Endothelial cell of umbilical vein (primary cell): ENCODE measurements at regions not wholly inside any gene's neighbourhood (a gene's known extent, or its start where the extent isn't known, plus 50 kb on each side); places are given as distances from the start of the nearest gene placed in this dataset.

ENCODE experiments used
- BruUV-seq: library from RNA; stranded (reverse); fragments of 400-500 nt; replicated peaks from 2 replicates; lab custom pipeline; 2021; lab: Mats Ljungman, UMichigan
- CTCF ChIA-PET: fragments of 300-600, 350-600 bp; sonication (Branson Sonifier 250); formaldehyde crosslinking; loops from one replicate; lab custom pipeline; 2021; ENCODE audit warnings: antibody characterized with exemption, inconsistent platforms; lab: Charles Lee
- POLR2A ChIA-PET: fragments of 300-600, 350-600 bp; sonication (Branson Sonifier 250); formaldehyde crosslinking; loops from one replicate; lab custom pipeline; 2021; ENCODE audit warnings: antibody characterized with exemption, inconsistent platforms; lab: Charles Lee
- DNase-seq: peaks from one replicate; pipeline ENCODE4 v3.0.0-alpha.2; 2011; ENCODE audit warnings: low read depth, low spot score
- FAIRE-seq: peaks from 2 replicates; lab custom pipeline; 2011; peaks lifted over from hg19 to GRCh38; lab: Jason Lieb, UNC
- H2AFZ ChIP-seq: 2 replicates; pipeline ENCODE4 v1.6.0; 2012; ENCODE audit warnings: low read depth, low read length, control low read depth, inconsistent platforms
- H3K27ac ChIP-seq: 2 replicates; pipeline ENCODE4 v1.5.1; 2011; ENCODE audit warnings: low read depth, mild to moderate bottlenecking, control low read depth, low read length, moderate library complexity; ENCODE audit not compliant: insufficient read depth
- H3K27me3 ChIP-seq, 2 experiments: 2 replicates each; pipeline versions ENCODE4 v1.6.0 to v1.6.1; 2011; ENCODE audit warnings: low read length in 2 of 2, mixed read lengths in 1 of 2; ENCODE audit not compliant: control insufficient read depth in 2 of 2, insufficient read depth in 2 of 2
- H3K36me3 ChIP-seq, 2 experiments: 2 replicates in 1 of 2; 3 replicates in 1 of 2; pipeline ENCODE4 v1.5.1; 2011; ENCODE audit warnings: low read length in 2 of 2, mild to moderate bottlenecking in 1 of 2, moderate library complexity in 1 of 2; ENCODE audit not compliant: control insufficient read depth in 2 of 2, insufficient read depth in 2 of 2; ENCODE audit errors: extremely low read depth in 1 of 2
- H3K4me1 ChIP-seq: 3 replicates; pipeline ENCODE4 v1.5.1; 2011; ENCODE audit warnings: mild to moderate bottlenecking, low read length; ENCODE audit not compliant: control insufficient read depth, insufficient read depth; ENCODE audit errors: extremely low read depth
- H3K4me2 ChIP-seq: 2 replicates; pipeline ENCODE4 v1.6.1; 2011; ENCODE audit warnings: low read length, control low read depth, mixed read lengths; ENCODE audit not compliant: insufficient read depth
- H3K4me3 ChIP-seq, 3 experiments: fragments of 200-600 bp in 1 of 3; sonication (generic), shearing (Covaris generic) in 1 of 3; replicated peaks in 1 of 3; 2 replicates each; pipeline ENCODE4 v1.5.1; 2011 to 2016; ENCODE audit warnings: control low read depth in 3 of 3, low read length in 3 of 3, mild to moderate bottlenecking in 2 of 3, inconsistent platforms in 1 of 3, low read depth in 1 of 3, moderate library complexity in 1 of 3; ENCODE audit not compliant: insufficient read depth in 1 of 3
- H3K79me2 ChIP-seq: 2 replicates; pipeline ENCODE4 v1.6.0; 2012; ENCODE audit warnings: low read length, inconsistent platforms; ENCODE audit not compliant: control insufficient read depth, insufficient read depth
- H3K9ac ChIP-seq: replicated peaks from 2 replicates; pipeline ENCODE3; 2011; ENCODE audit warnings: low read length, control low read depth; ENCODE audit not compliant: insufficient read depth; ENCODE audit errors: extremely low read depth
- H3K9me1 ChIP-seq: replicated peaks from 3 replicates; pipeline ENCODE4 v1.6.0; 2011; ENCODE audit warnings: mild to moderate bottlenecking, low read length; ENCODE audit not compliant: control insufficient read depth, insufficient read depth; ENCODE audit errors: extremely low read depth
- H3K9me3 ChIP-seq: replicated peaks from 2 replicates; pipeline ENCODE4 v1.5.1; 2012; ENCODE audit warnings: low read length, inconsistent platforms; ENCODE audit not compliant: control insufficient read depth, insufficient read depth
- H4K20me1 ChIP-seq: replicated peaks from 2 replicates; pipeline ENCODE3; 2011; ENCODE audit warnings: mild to moderate bottlenecking, low read length; ENCODE audit not compliant: control insufficient read depth, insufficient read depth; ENCODE audit errors: extremely low read depth
- CTCF ChIP-seq, 2 donors: IDR thresholded peaks; 1 replicate in 1 of 2; 2 replicates in 1 of 2; pipeline ENCODE4 v1.5.1; 2011; ENCODE audit warnings: low read length in 2 of 2, mild to moderate bottlenecking in 2 of 2, moderate library complexity in 2 of 2, control low read depth in 1 of 2, inconsistent platforms in 1 of 2, low read depth in 1 of 2; ENCODE audit not compliant: insufficient read depth in 1 of 2; ENCODE audit errors: extremely low read depth in 1 of 2
- EZH2 ChIP-seq: IDR thresholded peaks from 2 replicates; pipeline ENCODE4 v1.6.1; 2012; ENCODE audit warnings: borderline replicate concordance, low read depth, mild to moderate bottlenecking, moderate library complexity, low read length, inconsistent platforms; ENCODE audit not compliant: severe bottlenecking
- FOS ChIP-seq: IDR thresholded peaks from 2 replicates; pipeline ENCODE4 v1.6.1; 2011; ENCODE audit warnings: mild to moderate bottlenecking, low read length, moderate library complexity, borderline replicate concordance; ENCODE audit not compliant: insufficient read depth
- GATA2 ChIP-seq: IDR thresholded peaks from 2 replicates; pipeline ENCODE4 v1.7.0; 2011; ENCODE audit warnings: low read depth, mild to moderate bottlenecking, moderate library complexity, mixed read lengths, low read length; ENCODE audit not compliant: insufficient read length, insufficient read depth
- JUN ChIP-seq: IDR thresholded peaks from 2 replicates; pipeline ENCODE4 v1.6.1; 2011; ENCODE audit warnings: borderline replicate concordance, low read depth; ENCODE audit not compliant: insufficient read length, insufficient read depth
- MYC ChIP-seq: IDR thresholded peaks from one replicate; pipeline ENCODE4 v1.6.1; 2011; ENCODE audit warnings: mild to moderate bottlenecking, low read depth, low read length
- dilution Hi-C: fragments of 300-500 bp; cut with MboI; formaldehyde crosslinking; loops from one replicate; pipeline ENCODE4 v1.15.0; 2019; ENCODE audit warnings: low sequenced_read_pairs; ENCODE audit not compliant: extremely low pct_ligation_motif_present
- intact Hi-C: fragments of 100-400 bp; cut with micrococcal nuclease; formaldehyde crosslinking; loops from one replicate; pipeline ENCODE4 v1.10.0; 2022

- POLR2A ChIA-PET = no interaction called here
- TF ChIP-seq MYC = no peak
- TF ChIP-seq EZH2 = no peak
- TF ChIP-seq FOS = no peak
- TF ChIP-seq JUN = no peak
- TF ChIP-seq CTCF (IDR thresholded peaks at IDR 0.05; ENCODE audit: extremely low read depth in 1 of 2, insufficient read depth in 1 of 2, low read depth in 1 of 2, low read length in 2 of 2) = no peak
- no peak for TF ChIP-seq GATA2
- H3K9me1 ChIP-seq = no peaks in the 10 kb centered on the region
- no peak overlapping the region for H2AFZ ChIP-seq
- H4K20me1 ChIP-seq = no peaks in the 10 kb centered on the region
- no TSS peak for BruUV-seq
- DNase-seq (no peak), FAIRE-seq (no peak)
- no peak overlapping the region for H3K4me2 ChIP-seq
- H3K4me3 ChIP-seq = no peak overlapping the region
- no peaks in the 10 kb centered on the region for H3K4me1 ChIP-seq
- H3K36me3 ChIP-seq = no peaks in the 10 kb centered on the region
- no peak overlapping the region for H3K27ac ChIP-seq
- peaks cover 1 to 3% of the 10 kb centered on the region in 2 experiments for H3K27me3 ChIP-seq
- no peaks in the 10 kb centered on the region for H3K79me2 ChIP-seq
- CTCF ChIA-PET = no interaction called here
- no peaks in the 10 kb centered on the region for H3K9me3 ChIP-seq
- dilution Hi-C loops = no loop called here
- no peak overlapping the region for H3K9ac ChIP-seq
- intact Hi-C loops = no loop called here
These were observed 174.6 kb upstream of the C14orf180 start for GRCh38 chr14:104404922-104405321.
